GM19438 (cell line): ENCODE measurements at regions not wholly inside any gene's neighbourhood (a gene's known extent, or its start where the extent isn't known, plus 50 kb on each side); places are given as distances from the start of the nearest gene placed in this dataset.

Source experiments
- ATAC-seq: cut with Tn5 transposase; IDR thresholded peaks from one replicate; pipeline ENCODE4 v1.9.1; 2021; ENCODE audit warnings: low read depth; ENCODE audit not compliant: unreplicated experiment

- ATAC-seq = no peak
Observed at GRCh38 chr5:160906090-160906489, 54.1 kb upstream of the ATP10B start.

- no peak for ATAC-seq
Observed at GRCh38 chr5:160905285-160905684, 53.3 kb upstream of the ATP10B start.

- no peak for ATAC-seq
Observed at GRCh38 chr5:160904591-160904990, 52.6 kb upstream of the ATP10B start.

- ATAC-seq = no peak
Observed at GRCh38 chr5:160903551-160903950, 51.5 kb upstream of the ATP10B start.

- ATAC-seq = no peak
Observed at GRCh38 chr5:160903076-160903475, 51.1 kb upstream of the ATP10B start.
